Heart left ventricle (tissue), 16 donors: ENCODE measurements at regions not wholly inside any gene's neighbourhood (a gene's known extent, or its start where the extent isn't known, plus 50 kb on each side); places are given as distances from the start of the nearest gene placed in this dataset.
"Not testable (repeated sequence)": the region's sequence is repeated elsewhere in the genome, so short reads cannot be mapped to it uniquely, and the experiment has no call there.

Experiments used
- ATAC-seq, 4 donors: fragments of 200-7000 bp; cut with Tn5 transposase; one replicate each; pipeline ENCODE4 v1.9.1; 2020 to 2022; ENCODE audit warnings: moderate library complexity in 4 of 4, mild to moderate bottlenecking in 3 of 4, moderate number of reproducible peaks in 1 of 4
- DNase-seq, 5 donors: peaks; one replicate each; pipeline ENCODE4 v3.0.0-alpha.2; 2020
- H3K27ac ChIP-seq, 12 donors: fragments of 200-600 bp; sonication (generic) in 4 of 12; one replicate each; pipeline versions ENCODE4 v1.5.0 to v1.8.0; 2016 to 2022; ENCODE audit warnings: mild to moderate bottlenecking in 2 of 12
- H3K27me3 ChIP-seq, 9 donors: fragments of 200-600 bp; sonication (generic) in 2 of 9; one replicate each; pipeline versions ENCODE4 v1.5.1 to v1.8.0; 2016 to 2022; ENCODE audit warnings: mild to moderate bottlenecking in 3 of 9
- H3K36me3 ChIP-seq, 9 donors: fragments of 200-600 bp; sonication (generic) in 2 of 9; one replicate each; pipeline versions ENCODE4 v1.5.0 to v1.8.0; 2018 to 2022; ENCODE audit warnings: mild to moderate bottlenecking in 2 of 9
- H3K4me1 ChIP-seq, 12 donors: fragments of 200-600 bp; sonication (generic) in 4 of 12; one replicate each; pipeline versions ENCODE4 v1.5.0 to v1.8.0; 2016 to 2022; ENCODE audit warnings: mild to moderate bottlenecking in 3 of 12
- H3K4me3 ChIP-seq, 12 donors: fragments of 200-600 bp; sonication (generic) in 4 of 12; one replicate each; pipeline versions ENCODE4 v1.5.0 to v1.8.0; 2017 to 2022; ENCODE audit warnings: mild to moderate bottlenecking in 9 of 12, moderate library complexity in 4 of 12
- H3K9me3 ChIP-seq, 12 donors: fragments of 200-600 bp; sonication (generic) in 4 of 12; one replicate each; pipeline versions ENCODE4 v1.5.0 to v1.8.0; 2016 to 2022; ENCODE audit warnings: mild to moderate bottlenecking in 1 of 12
- CTCF ChIP-seq, 12 donors: fragments of 200-600 bp; sonication (generic) in 4 of 12; IDR thresholded peaks; one replicate each; pipeline versions ENCODE4 v1.5.0 to v1.8.0; 2018 to 2022; ENCODE audit warnings: antibody characterized with exemption in 12 of 12, mild to moderate bottlenecking in 5 of 12
- POLR2A ChIP-seq, 2 donors: fragments of 450-650 bp; IDR thresholded peaks; one replicate each; pipeline ENCODE4 v1.6.1; 2017; ENCODE audit warnings: antibody characterized with exemption in 2 of 2, mild to moderate bottlenecking in 2 of 2, moderate library complexity in 2 of 2
- WGBS, 4 donors: extraction: QIAGEN DNeasy Blood & Tissue Kit in 2 of 4; methylation state at CpG; one replicate each; pipeline versions ENCODE4 v1.1.5 to v1.1.7; 2013 to 2018; 5-methylcytosine and 5-hydroxymethylcytosine counted together
- intact Hi-C, 10 donors: fragments of 100-400 bp; cut with DNase I; formaldehyde crosslinking; loops; one replicate each; pipeline versions ENCODE4 v1.11.1 to v1.14.2; 2022
- donor health status: ischemic (EF 13 %, LVEDD 7.1; RV severe dilation, severe dysfunction).
- donor health status: healthy with polysubstance abuse.
- donor health status: DM: no; HTN: yes; CAD: no.
- donor health status: DM: no; HTN: no; CAD: no.
- donor health status: ischemic (EF 25% LVEDD 6.9; RV normal size, moderate dysfunction).
- donor health status: ischemic (EF 25% LVEDD 5.7; RV mildly dilated, moderate dysfunction).
- donor health status: healthy.
- donor health status: DM: yes; HTN: yes; CAD: no.
- donor health status: ischemic (EF 35%, LVEDD 5.7; RV mildly dilated, moderate dysfunction).
- donor health status: nonischemic (EF 11% LVEDD 7.7; RV severe dilation, severe dysfunction).
- donor health status: DM: yes; HTN: yes; CAD: no.
- donor health status: PGD.
- donor health status: ischemic (EF 29% LVEDD 5.4; RV normal size, mild dysfunction).
- donor health status: nonischemic (EF 23%, LVEDD 6.1; RV moderate dilation, normal function).

- intact Hi-C loops, result no loop called here
- no peaks in the 10 kb centered on the region for H3K4me1 ChIP-seq
- no peak for DNase-seq
- H3K27ac ChIP-seq, result no peak overlapping the region
- WGBS, 4 donors, result 33 to 85% (median 65%) methylated on average over 1 of the region's 1 CpG
- no peaks in the 10 kb centered on the region for H3K36me3 ChIP-seq
- no peak overlapping the region for H3K4me3 ChIP-seq
- TF ChIP-seq CTCF (IDR thresholded peaks at IDR 0.05), result no peak
- no peak for TF ChIP-seq POLR2A (IDR thresholded peaks at IDR 0.05)
- no peaks in the 10 kb centered on the region for H3K27me3 ChIP-seq
- H3K9me3 ChIP-seq, result no peaks in the 10 kb centered on the region
- ATAC-seq, result no peak
Observed at GRCh38 chr2:51268191-51268590, 236.3 kb upstream of the NRXN1 start.

DNA sequence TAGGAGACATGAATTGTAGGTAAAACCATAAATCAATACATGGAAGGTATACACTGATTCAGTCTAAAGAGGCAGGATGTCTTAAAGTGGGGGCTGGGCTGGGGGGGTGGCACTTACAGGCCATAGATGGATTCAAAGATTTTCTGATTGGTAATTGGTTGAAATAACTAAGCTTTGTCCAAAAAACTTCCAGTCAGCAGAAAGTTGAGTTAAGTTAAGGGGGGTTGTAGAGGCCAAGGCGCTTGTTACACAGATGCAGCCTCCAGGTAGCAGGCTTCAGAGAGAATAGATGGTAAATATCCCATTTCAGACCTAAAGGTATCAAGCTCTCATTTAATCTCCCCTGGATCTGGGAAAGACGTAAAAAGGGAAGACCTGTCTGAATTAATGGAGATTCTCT, 233.6 kb upstream of the NRXN1 start:
- Histone ChIP-seq H3K4me1 (no peaks in the 10 kb centered on the region), H3K27ac (no peak overlapping the region), H3K27me3 (no peaks in the 10 kb centered on the region), H3K36me3 (no peaks in the 10 kb centered on the region), H3K4me3 (no peak overlapping the region), H3K9me3 (no peaks in the 10 kb centered on the region)
- 88 to 94% (median 92%) methylated on average over 2 of the region's 2 CpGs for WGBS, 4 donors
- TF ChIP-seq POLR2A (IDR thresholded peaks at IDR 0.05) (no peak), CTCF (IDR thresholded peaks at IDR 0.05) (no peak)
- ATAC-seq (no peak), DNase-seq (no peak)
- intact Hi-C loops, result no loop called here

- Histone ChIP-seq H3K4me1 (no peaks in the 10 kb centered on the region), H3K36me3 (no peaks in the 10 kb centered on the region), H3K27me3 (no peaks in the 10 kb centered on the region), H3K27ac (no peak overlapping the region), H3K9me3 (no peaks in the 10 kb centered on the region), H3K4me3 (no peak overlapping the region)
- ATAC-seq (no peak), DNase-seq (no peak)
- TF ChIP-seq CTCF (IDR thresholded peaks at IDR 0.05) (no peak), POLR2A (IDR thresholded peaks at IDR 0.05) (no peak)
- intact Hi-C loops, result no loop called here
- WGBS, 4 donors, result 67 to 86% (median 84%) methylated on average over 3 of the region's 3 CpGs
Observed at GRCh38 chr2:51263951-51264350, 232.0 kb upstream of the NRXN1 start.

DNA sequence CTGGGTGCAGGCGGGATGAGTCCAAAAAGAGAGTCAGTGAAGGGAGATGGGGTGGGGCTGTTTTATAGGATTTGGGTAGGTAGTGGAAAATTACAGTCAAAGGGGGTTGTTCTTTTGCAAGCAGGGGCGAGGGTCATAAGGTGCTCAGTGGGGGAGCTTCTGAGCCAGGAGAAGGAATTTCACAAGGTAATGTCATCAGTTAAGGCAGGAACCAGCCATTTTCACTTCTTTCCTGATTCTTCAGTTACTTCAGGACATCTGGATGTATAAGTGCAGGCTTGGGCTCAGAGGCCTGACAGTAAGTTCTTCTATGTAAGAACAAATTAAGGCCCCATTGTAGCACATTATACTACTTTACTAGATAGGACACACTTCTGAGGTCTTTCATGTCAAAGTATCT, 231.2 kb upstream of the NRXN1 start:
- H3K4me1 ChIP-seq, intact Hi-C loops, H3K27ac ChIP-seq, DNase-seq, H3K27me3 ChIP-seq, H3K4me3 ChIP-seq, ATAC-seq, H3K36me3 ChIP-seq, H3K9me3 ChIP-seq: not testable (repeated sequence)
- 70 to 83% (median 79%) methylated on average over 2 of the region's 2 CpGs for WGBS, 4 donors

DNA sequence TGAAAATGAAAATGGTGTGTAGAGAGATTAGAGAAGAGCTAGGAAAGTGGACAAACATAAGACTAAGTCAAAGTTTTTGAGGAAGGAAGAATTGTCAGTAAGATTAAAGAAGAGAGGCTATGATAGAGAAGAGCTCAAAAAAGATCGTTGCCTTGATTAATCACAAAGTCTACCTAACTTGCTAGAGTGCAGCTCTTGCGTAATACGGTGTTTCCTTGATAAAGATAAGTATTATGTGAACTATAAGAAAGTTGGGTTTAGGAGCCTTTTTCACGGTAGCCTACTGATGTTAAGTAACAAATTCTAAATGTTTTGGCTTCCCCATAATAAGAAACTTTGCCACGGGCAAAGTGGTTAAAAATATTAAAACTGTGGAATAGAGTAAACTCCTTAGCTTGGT, 226.4 kb upstream of the NRXN1 start:
- TF ChIP-seq POLR2A (IDR thresholded peaks at IDR 0.05) (no peak), CTCF (IDR thresholded peaks at IDR 0.05) (no peak)
- Histone ChIP-seq H3K27me3 (no peaks in the 10 kb centered on the region), H3K9me3 (peaks cover 0 to 8% (median 0%) of the 10 kb centered on the region in 12 donors), H3K36me3 (no peaks in the 10 kb centered on the region), H3K4me3 (no peak overlapping the region), H3K4me1 (no peaks in the 10 kb centered on the region), H3K27ac (no peak overlapping the region)
- DNase-seq, result no peak
- 87 to 91% (median 89%) methylated on average over 5 of the region's 5 CpGs for WGBS, 4 donors
- intact Hi-C loops, result no loop called here
- ATAC-seq, result no peak
